ENCODE measurements at regions not wholly inside any gene's neighbourhood (a gene's known extent, or its start where the extent isn't known, plus 50 kb on each side); places are given as distances from the start of the nearest gene placed in this dataset.
"Not testable (repeated sequence)": the region's sequence is repeated elsewhere in the genome, so short reads cannot be mapped to it uniquely, and the experiment has no call there.

- no peak for DNase-seq
Observed at GRCh38 chr9:79431019-79431679, 140.6 kb upstream of the TLE4 start.

GRCh38 chr9:79432485-79432884 is 139.3 kb upstream of the TLE4 start:
- DNase-seq: no peak

GRCh38 chr9:79433703-79434102 is 138.1 kb upstream of the TLE4 start:
- no peak for DNase-seq

- not testable (repeated sequence) for DNase-seq
Observed at GRCh38 chr9:79439221-79439620, 132.5 kb upstream of the TLE4 start.

GRCh38 chr9:79446523-79447307 is 125.0 kb upstream of the TLE4 start:
- DNase-seq: no peak

- no peak for DNase-seq
Observed at GRCh38 chr9:79447308-79447605, 124.5 kb upstream of the TLE4 start.

- DNase-seq: no peak
Observed at GRCh38 chr9:79447762-79448161, 124.0 kb upstream of the TLE4 start.

- no peak for DNase-seq
Observed at GRCh38 chr9:79452265-79452664, 119.5 kb upstream of the TLE4 start.

- no peak for DNase-seq
Observed at GRCh38 chr9:79461712-79462111, 110.1 kb upstream of the TLE4 start.

- no peak for DNase-seq
Observed at GRCh38 chr9:79465156-79465555, 106.6 kb upstream of the TLE4 start.

- DNase-seq: no peak
Observed at GRCh38 chr9:79469164-79469563, 102.6 kb upstream of the TLE4 start.

GRCh38 chr9:79470954-79471353 is 100.8 kb upstream of the TLE4 start:
- DNase-seq: no peak

- DNase-seq: peak in 38 of 51 donors; percentile 0 to 78 (median 46)
Observed at GRCh38 chr9:79471580-79472543, 99.9 kb upstream of the TLE4 start.

- no peak for DNase-seq
Observed at GRCh38 chr9:79473704-79474103, 98.1 kb upstream of the TLE4 start.

GRCh38 chr9:79477241-79477840 is 94.4 kb upstream of the TLE4 start:
- no peak for DNase-seq

- DNase-seq: peak in 32 of 51 donors; percentile 2 to 78 (median 28)
Observed at GRCh38 chr9:79477955-79478771, 93.6 kb upstream of the TLE4 start.

GRCh38 chr9:79480639-79481038 is 91.1 kb upstream of the TLE4 start:
- DNase-seq: no peak

GRCh38 chr9:79481846-79482477 is 89.8 kb upstream of the TLE4 start:
- DNase-seq: no peak

GRCh38 chr9:79485258-79485657 is 86.5 kb upstream of the TLE4 start:
- no peak for DNase-seq
